Progenitor cell of endocrine pancreas (in vitro differentiated cells): ENCODE measurements at regions not wholly inside any gene's neighbourhood (a gene's known extent, or its start where the extent isn't known, plus 50 kb on each side); places are given as distances from the start of the nearest gene placed in this dataset.

Experiments
- DNase-seq: peaks from one replicate; pipeline ENCODE4 v3.0.0; 2021; ENCODE audit warnings: low spot score; ENCODE audit not compliant: unreplicated experiment
- H3K27ac Mint-ChIP-seq: 2 replicates; pipeline ENCODE4 v1.8.0; 2021; ENCODE audit warnings: mild to moderate bottlenecking, moderate library complexity, mixed read lengths
- H3K27me3 Mint-ChIP-seq: 2 replicates; pipeline ENCODE4 v1.8.0; 2021; ENCODE audit warnings: mixed read lengths
- H3K36me3 Mint-ChIP-seq: 2 replicates; pipeline ENCODE4 v1.8.0; 2022; ENCODE audit warnings: mixed read lengths; ENCODE audit not compliant: insufficient read depth
- H3K4me1 Mint-ChIP-seq: 2 replicates; pipeline ENCODE4 v1.8.0; 2021; ENCODE audit warnings: low read depth, mixed read lengths
- H3K4me3 Mint-ChIP-seq: 2 replicates; pipeline ENCODE4 v1.8.0; 2021; ENCODE audit warnings: low read depth, mild to moderate bottlenecking, moderate library complexity, mixed read lengths
- H3K9me3 Mint-ChIP-seq: 2 replicates; pipeline ENCODE4 v1.8.0; 2021; ENCODE audit warnings: low read depth, mixed read lengths
- CTCF ChIP-seq: fragments of 200-600 bp; sonication (generic); IDR thresholded peaks from one replicate; pipeline ENCODE4 v1.5.0; 2021; ENCODE audit warnings: antibody characterized with exemption, mild to moderate bottlenecking; ENCODE audit not compliant: unreplicated experiment

GRCh38 chr15:62465173-62465572, 300.1 kb upstream of the C2CD4B start:
- H3K9me3 Mint-ChIP-seq = no peaks in the 10 kb centered on the region
- TF ChIP-seq CTCF = no peak
- no peaks in the 10 kb centered on the region for H3K36me3 Mint-ChIP-seq
- peaks cover 4% of the 10 kb centered on the region for H3K4me1 Mint-ChIP-seq
- H3K4me3 Mint-ChIP-seq = no peak overlapping the region
- peaks cover 7% of the 10 kb centered on the region for H3K27me3 Mint-ChIP-seq
- H3K27ac Mint-ChIP-seq = no peak overlapping the region
- DNase-seq = no peak

DNA sequence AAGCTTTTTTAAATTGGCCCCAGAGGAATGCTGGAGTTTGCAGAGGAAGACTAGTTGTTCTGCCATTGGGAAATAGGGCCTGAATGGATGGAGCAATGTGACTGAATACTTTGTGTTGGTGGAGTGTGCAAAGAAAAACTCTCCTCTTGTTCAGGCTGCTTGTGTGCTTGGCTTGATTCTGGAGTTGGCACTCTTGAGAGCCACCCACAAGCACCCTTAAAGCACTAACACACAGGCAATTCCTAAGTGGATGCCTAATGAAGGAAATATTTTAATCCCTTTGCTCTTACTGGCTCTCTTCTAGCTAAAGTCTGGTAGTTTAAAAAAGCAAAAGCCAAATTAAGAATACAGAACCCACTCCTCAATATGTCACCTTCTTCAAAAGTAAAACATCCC, 304.4 kb upstream of the C2CD4B start:
- H3K4me1 Mint-ChIP-seq = peaks cover 8% of the 10 kb centered on the region
- H3K27ac Mint-ChIP-seq = no peak overlapping the region
- H3K4me3 Mint-ChIP-seq = no peak overlapping the region
- no peaks in the 10 kb centered on the region for H3K9me3 Mint-ChIP-seq
- H3K27me3 Mint-ChIP-seq = peaks cover 7% of the 10 kb centered on the region
- H3K36me3 Mint-ChIP-seq = no peaks in the 10 kb centered on the region
- no peak for DNase-seq
- TF ChIP-seq CTCF = no peak

GRCh38 chr15:62469874-62470688, 305.0 kb upstream of the C2CD4B start:
- H3K27me3 Mint-ChIP-seq = peaks cover 2% of the 10 kb centered on the region
- H3K4me1 Mint-ChIP-seq = peaks cover 5% of the 10 kb centered on the region
- no peaks in the 10 kb centered on the region for H3K36me3 Mint-ChIP-seq
- peak overlapping the region; percentile 68 for H3K27ac Mint-ChIP-seq
- TF ChIP-seq CTCF = no peak
- no peak overlapping the region for H3K4me3 Mint-ChIP-seq
- no peaks in the 10 kb centered on the region for H3K9me3 Mint-ChIP-seq
- DNase-seq = no peak

GRCh38 chr15:62472616-62473299, 307.7 kb upstream of the C2CD4B start:
- peak overlapping the region; percentile 29 for H3K27ac Mint-ChIP-seq
- H3K36me3 Mint-ChIP-seq = no peaks in the 10 kb centered on the region
- H3K27me3 Mint-ChIP-seq = no peaks in the 10 kb centered on the region
- TF ChIP-seq CTCF = no peak
- H3K4me1 Mint-ChIP-seq = peaks cover 4% of the 10 kb centered on the region
- H3K9me3 Mint-ChIP-seq = no peaks in the 10 kb centered on the region
- no peak for DNase-seq
- no peak overlapping the region for H3K4me3 Mint-ChIP-seq

GRCh38 chr15:62474021-62474770, 309.1 kb upstream of the C2CD4B start:
- Mint-ChIP-seq H3K36me3 (no peaks in the 10 kb centered on the region), H3K27ac (no peak overlapping the region), H3K27me3 (no peaks in the 10 kb centered on the region), H3K4me1 (peaks cover 4% of the 10 kb centered on the region), H3K9me3 (no peaks in the 10 kb centered on the region), H3K4me3 (no peak overlapping the region)
- DNase-seq = no peak
- TF ChIP-seq CTCF = no peak
